Effector memory CD4-positive, alpha-beta T cell (primary cell): ENCODE measurements at regions not wholly inside any gene's neighbourhood (a gene's known extent, or its start where the extent isn't known, plus 50 kb on each side); places are given as distances from the start of the nearest gene placed in this dataset.

Experiments used
- DNase-seq, 3 donors: peaks; one replicate each; pipeline ENCODE4 v3.0.0-alpha.2; 2020
- H3K27ac ChIP-seq: 2 replicates; pipeline ENCODE4 v1.7.0; 2013; ENCODE audit warnings: mild to moderate bottlenecking, low read length, moderate library complexity; ENCODE audit not compliant: insufficient read depth, poor library complexity, severe bottlenecking
- H3K27me3 ChIP-seq: replicated peaks from 2 replicates; pipeline ENCODE4 v1.7.0; 2013; ENCODE audit warnings: mild to moderate bottlenecking, low read length; ENCODE audit not compliant: insufficient read depth, control insufficient read depth, poor library complexity, severe bottlenecking
- H3K36me3 ChIP-seq: 2 replicates; pipeline ENCODE4 v1.7.0; 2013; ENCODE audit warnings: mild to moderate bottlenecking, low read length, moderate library complexity; ENCODE audit not compliant: control insufficient read depth, insufficient read depth
- H3K4me1 ChIP-seq: 2 replicates; pipeline ENCODE4 v1.7.0; 2013; ENCODE audit warnings: low read length, mild to moderate bottlenecking; ENCODE audit not compliant: control insufficient read depth, insufficient read depth, poor library complexity, severe bottlenecking
- H3K4me3 ChIP-seq: 2 replicates; pipeline ENCODE4 v1.7.0; 2013; ENCODE audit warnings: low read length, low read depth, mild to moderate bottlenecking; ENCODE audit not compliant: insufficient read depth, poor library complexity, severe bottlenecking
- H3K9me3 ChIP-seq: 2 replicates; pipeline ENCODE4 v1.7.0; 2013; ENCODE audit warnings: mild to moderate bottlenecking, low read length, moderate library complexity; ENCODE audit not compliant: control insufficient read depth

GRCh38 chr6:33874136-33874760 lies 70.4 kb upstream of the MLN start:
- Histone ChIP-seq H3K9me3 (no peaks in the 10 kb centered on the region), H3K36me3 (no peaks in the 10 kb centered on the region), H3K27me3 (no peaks in the 10 kb centered on the region), H3K4me1 (no peaks in the 10 kb centered on the region), H3K27ac (no peak overlapping the region), H3K4me3 (no peak overlapping the region)
- no peak for DNase-seq

- no peaks in the 10 kb centered on the region for H3K4me1 ChIP-seq
- H3K27ac ChIP-seq, result no peak overlapping the region
- H3K27me3 ChIP-seq, result no peaks in the 10 kb centered on the region
- H3K4me3 ChIP-seq, result no peak overlapping the region
- no peaks in the 10 kb centered on the region for H3K9me3 ChIP-seq
- no peak for DNase-seq
- no peaks in the 10 kb centered on the region for H3K36me3 ChIP-seq
Measured at GRCh38 chr6:33872761-33873160, 69.0 kb upstream of the MLN start.

GRCh38 chr6:33869826-33870423 lies 66.1 kb upstream of the MLN start:
- Histone ChIP-seq H3K4me3 (no peak overlapping the region), H3K36me3 (no peaks in the 10 kb centered on the region), H3K27ac (no peak overlapping the region), H3K9me3 (no peaks in the 10 kb centered on the region), H3K4me1 (no peaks in the 10 kb centered on the region), H3K27me3 (no peaks in the 10 kb centered on the region)
- no peak for DNase-seq

DNA sequence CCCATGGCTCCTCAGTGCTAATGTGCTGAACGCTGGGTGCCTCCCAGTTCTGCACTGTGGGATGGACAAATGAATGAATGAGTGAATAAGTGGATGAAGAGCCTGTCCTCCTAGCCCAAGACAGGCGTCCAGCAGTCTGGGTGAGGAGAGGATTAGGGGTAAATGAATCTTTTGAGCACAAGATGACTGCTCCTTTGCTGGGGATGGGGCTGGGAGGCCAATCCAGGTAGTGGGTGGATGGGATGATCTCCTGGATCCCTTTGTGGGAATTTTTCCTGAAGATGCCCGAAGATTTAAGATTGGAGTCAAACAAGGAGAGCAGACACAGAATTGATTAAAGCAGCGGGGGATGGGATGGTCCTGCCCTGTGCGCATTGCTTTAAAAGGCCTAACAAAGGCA lies 65.3 kb upstream of the MLN start:
- no peaks in the 10 kb centered on the region for H3K27me3 ChIP-seq
- no peak for DNase-seq

DNA sequence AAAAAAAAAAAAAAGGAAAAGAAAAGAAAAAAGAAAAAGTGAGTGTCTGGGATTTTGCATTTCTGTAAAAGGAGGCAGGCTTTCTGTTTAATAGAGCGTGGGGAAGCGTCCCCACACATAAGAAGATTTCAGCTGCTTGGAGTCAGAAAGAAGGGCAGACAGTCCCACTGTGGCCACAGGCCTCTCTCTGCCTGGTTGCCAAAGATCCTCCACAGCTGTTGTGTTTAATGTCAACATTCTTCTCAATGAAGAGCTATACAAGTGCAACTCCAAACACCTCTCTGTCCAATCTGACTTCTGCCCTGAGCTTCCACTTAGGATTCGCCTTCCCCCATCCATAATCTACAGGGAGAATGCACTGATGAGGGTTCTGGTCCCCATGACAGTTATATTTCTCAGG lies 64.3 kb upstream of the MLN start:
- H3K27ac ChIP-seq, result no peak overlapping the region
- H3K4me1 ChIP-seq, result no peaks in the 10 kb centered on the region
- no peaks in the 10 kb centered on the region for H3K9me3 ChIP-seq
- no peaks in the 10 kb centered on the region for H3K36me3 ChIP-seq
- DNase-seq, result no peak
- H3K27me3 ChIP-seq, result no peaks in the 10 kb centered on the region
- no peak overlapping the region for H3K4me3 ChIP-seq

More for the DNA sequence above, 65.3 kb upstream of the MLN start:
- Histone ChIP-seq H3K27ac (no peak overlapping the region), H3K9me3 (no peaks in the 10 kb centered on the region), H3K36me3 (no peaks in the 10 kb centered on the region), H3K4me1 (no peaks in the 10 kb centered on the region), H3K4me3 (no peak overlapping the region)

DNA sequence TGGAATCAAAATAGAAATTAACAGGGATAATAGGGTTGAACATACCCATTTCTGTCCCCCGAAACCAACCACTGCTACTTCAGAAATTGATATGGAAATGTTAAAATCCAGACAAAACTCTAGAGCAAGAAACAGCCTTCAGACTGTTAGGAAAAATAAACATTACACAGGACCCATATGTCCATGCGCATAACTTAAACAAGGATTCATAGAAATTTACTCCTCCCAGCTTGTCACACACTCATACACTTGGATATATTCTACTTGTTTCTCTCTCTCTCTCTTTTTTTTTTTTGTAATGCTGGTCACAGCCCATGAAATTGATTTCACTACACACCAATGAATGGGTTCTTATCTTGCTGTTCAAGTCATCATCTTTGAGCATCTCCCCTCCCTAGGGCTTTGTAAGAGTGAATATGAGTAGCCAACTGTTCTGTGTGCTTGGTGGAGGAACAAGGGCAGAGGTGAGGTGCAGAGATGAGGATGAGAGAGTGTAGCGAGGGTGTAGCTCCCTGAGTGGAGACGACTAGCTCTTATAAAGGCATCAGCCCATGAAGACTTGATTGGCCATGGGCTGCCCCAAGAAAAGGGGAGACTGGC lies 61.8 kb upstream of the MLN start:
- no peaks in the 10 kb centered on the region for H3K9me3 ChIP-seq
- no peak overlapping the region for H3K27ac ChIP-seq
- DNase-seq, result no peak
- no peaks in the 10 kb centered on the region for H3K27me3 ChIP-seq
- H3K36me3 ChIP-seq, result no peaks in the 10 kb centered on the region
- peaks cover 12% of the 10 kb centered on the region for H3K4me1 ChIP-seq
- H3K4me3 ChIP-seq, result no peak overlapping the region

- Histone ChIP-seq H3K36me3 (no peaks in the 10 kb centered on the region), H3K4me1 (peaks cover 16% of the 10 kb centered on the region), H3K27me3 (no peaks in the 10 kb centered on the region), H3K27ac (no peak overlapping the region), H3K4me3 (no peak overlapping the region), H3K9me3 (no peaks in the 10 kb centered on the region)
- DNase-seq, result no peak
Measured at GRCh38 chr6:33863723-33864440, 60.1 kb upstream of the MLN start.

GRCh38 chr6:33863084-33863483 lies 59.3 kb upstream of the MLN start:
- no peak for DNase-seq
- H3K27ac ChIP-seq, result no peak overlapping the region
- no peaks in the 10 kb centered on the region for H3K27me3 ChIP-seq

GRCh38 chr6:33862536-33862935 lies 58.7 kb upstream of the MLN start:
- no peak for DNase-seq
- Histone ChIP-seq H3K4me3 (no peak overlapping the region), H3K27me3 (no peaks in the 10 kb centered on the region), H3K27ac (no peak overlapping the region), H3K9me3 (no peaks in the 10 kb centered on the region), H3K4me1 (peaks cover 21% of the 10 kb centered on the region), H3K36me3 (no peaks in the 10 kb centered on the region)

More at GRCh38 chr6:33863084-33863483, 59.3 kb upstream of the MLN start:
- Histone ChIP-seq H3K9me3 (no peaks in the 10 kb centered on the region), H3K4me3 (no peak overlapping the region), H3K36me3 (no peaks in the 10 kb centered on the region), H3K4me1 (peaks cover 16% of the 10 kb centered on the region)

DNA sequence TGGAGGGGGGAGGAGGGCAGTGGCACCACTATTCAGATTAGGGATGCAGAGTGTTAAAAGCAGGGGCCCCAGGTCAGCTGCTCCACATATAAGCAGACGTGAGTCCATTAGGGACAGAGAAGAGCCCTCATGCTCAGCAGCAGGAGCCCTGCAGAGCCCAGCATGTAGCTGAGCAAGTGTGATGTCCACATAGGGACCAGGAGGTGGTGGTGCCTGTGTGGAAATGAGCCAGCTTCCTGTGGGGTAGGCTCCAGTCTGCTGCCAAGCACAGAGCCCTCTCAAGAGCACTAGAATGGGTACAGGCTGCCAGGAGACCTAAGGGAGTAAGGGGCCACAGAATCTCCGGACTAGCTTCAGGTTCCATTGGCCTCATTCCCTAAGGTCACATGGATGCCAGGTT lies 57.9 kb upstream of the MLN start:
- Histone ChIP-seq H3K9me3 (no peaks in the 10 kb centered on the region), H3K27ac (no peak overlapping the region), H3K4me3 (no peak overlapping the region), H3K27me3 (no peaks in the 10 kb centered on the region), H3K4me1 (peaks cover 29% of the 10 kb centered on the region), H3K36me3 (no peaks in the 10 kb centered on the region)
- no peak for DNase-seq
